ENCODE measurements at regions not wholly inside any gene's neighbourhood (a gene's known extent, or its start where the extent isn't known, plus 50 kb on each side); places are given as distances from the start of the nearest gene placed in this dataset.
"Not testable (repeated sequence)": the region's sequence is repeated elsewhere in the genome, so short reads cannot be mapped to it uniquely, and the experiment has no call there.

GRCh38 chr1:174101976-174102375 is 57.3 kb upstream of the RABGAP1L start:
- not testable (repeated sequence) for TF ChIP-seq CTCF (conservative IDR thresholded peaks at IDR 0.05); ZFX (IDR thresholded peaks at IDR 0.05)

Data from C4-2B (cell line).